ENCODE measurements at regions not wholly inside any gene's neighbourhood (a gene's known extent, or its start where the extent isn't known, plus 50 kb on each side); places are given as distances from the start of the nearest gene placed in this dataset.
"Not testable (repeated sequence)": the region's sequence is repeated elsewhere in the genome, so short reads cannot be mapped to it uniquely, and the experiment has no call there.

GRCh38 chr5:23721336-23721735 lies 213.9 kb downstream of the PRDM9 start:
- DNase-seq = no peak

- DNase-seq = no peak
Measured at GRCh38 chr5:23727271-23727670, 219.9 kb downstream of the PRDM9 start.

- DNase-seq = no peak
Measured at GRCh38 chr5:23730023-23730422, 222.6 kb downstream of the PRDM9 start.

- no peak for DNase-seq
Measured at GRCh38 chr5:23740029-23740428, 232.6 kb downstream of the PRDM9 start.

- no peak for DNase-seq
Measured at GRCh38 chr5:23742701-23743100, 235.3 kb downstream of the PRDM9 start.

- DNase-seq = no peak
Measured at GRCh38 chr5:23755906-23756305, 248.5 kb downstream of the PRDM9 start.

- DNase-seq = no peak
Measured at GRCh38 chr5:23756779-23757178, 249.4 kb downstream of the PRDM9 start.

- no peak for DNase-seq
Measured at GRCh38 chr5:23763170-23763569, 255.8 kb downstream of the PRDM9 start.

GRCh38 chr5:23776684-23777083 lies 269.3 kb downstream of the PRDM9 start:
- DNase-seq = no peak

- not testable (repeated sequence) for DNase-seq
Measured at GRCh38 chr5:23800307-23800706, 292.9 kb downstream of the PRDM9 start.

- DNase-seq = no peak
Measured at GRCh38 chr5:23820765-23821471, 313.5 kb downstream of the PRDM9 start.

GRCh38 chr5:23823521-23823920 lies 316.1 kb downstream of the PRDM9 start:
- DNase-seq = no peak

GRCh38 chr5:23825196-23825595 lies 317.8 kb downstream of the PRDM9 start:
- no peak for DNase-seq

GRCh38 chr5:23840083-23840482 lies 332.7 kb downstream of the PRDM9 start:
- DNase-seq = no peak

- DNase-seq = no peak
Measured at GRCh38 chr5:23864786-23865185, 357.4 kb downstream of the PRDM9 start.

- DNase-seq = no peak
Measured at GRCh38 chr5:23877847-23878246, 370.4 kb downstream of the PRDM9 start.

- DNase-seq = no peak
Measured at GRCh38 chr5:23884405-23885031, 377.1 kb downstream of the PRDM9 start.

- no peak for DNase-seq
Measured at GRCh38 chr5:23893561-23893960, 386.2 kb downstream of the PRDM9 start.

GRCh38 chr5:23895614-23896013 lies 388.2 kb downstream of the PRDM9 start:
- no peak for DNase-seq

GRCh38 chr5:23930985-23931384 lies 423.6 kb downstream of the PRDM9 start:
- DNase-seq = no peak

- not testable (repeated sequence) for DNase-seq
Measured at GRCh38 chr5:23951261-23951928, 444.0 kb downstream of the PRDM9 start.

- no peak for DNase-seq
Measured at GRCh38 chr5:23963449-23963848, 456.0 kb downstream of the PRDM9 start.

GRCh38 chr5:23977365-23977764 lies 470.0 kb downstream of the PRDM9 start:
- no peak for DNase-seq
